ENCODE measurements at regions not wholly inside any gene's neighbourhood (a gene's known extent, or its start where the extent isn't known, plus 50 kb on each side); places are given as distances from the start of the nearest gene placed in this dataset.

DNA sequence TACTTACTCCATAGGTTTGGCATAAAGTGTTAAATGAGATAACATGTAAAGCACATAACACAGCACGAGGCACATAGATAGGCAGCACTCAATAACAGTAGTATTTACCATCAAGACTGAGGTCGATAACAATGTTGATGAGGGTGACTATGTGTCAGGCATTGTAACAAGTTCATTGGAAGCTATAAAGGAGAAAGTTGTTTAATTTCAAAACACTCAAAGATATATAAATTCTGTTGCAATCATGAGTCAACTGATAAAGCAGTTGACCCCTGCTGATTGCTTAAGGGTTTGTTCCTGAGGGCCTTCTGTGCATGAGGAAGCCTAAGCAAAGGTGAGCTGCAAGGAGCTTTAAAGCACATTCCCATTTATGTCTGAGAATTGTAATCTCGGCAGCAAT, 760.5 kb downstream of the SATB2 start:
- POLR2A ChIA-PET: no interaction called here
- H3K27me3 ChIP-seq (ENCODE audit: control insufficient read depth in 2 of 2, insufficient read depth in 2 of 2, low read length in 2 of 2): no peaks in the 10 kb centered on the region
- no peaks in the 10 kb centered on the region for H4K20me1 ChIP-seq (replicated peaks; ENCODE audit: control insufficient read depth, insufficient read depth, low read length)
- H3K9me3 ChIP-seq (replicated peaks; ENCODE audit: control insufficient read depth, insufficient read depth, low read depth, low read length): no peaks in the 10 kb centered on the region
- H3K27ac ChIP-seq (ENCODE audit: extremely low read depth, low read depth, low read length): no peak overlapping the region
- 0% methylated on average over 3 of the region's 3 CpGs for WGBS (ENCODE audit: insufficient coverage, low coverage, missing lambda C conversion rate)
- H3K36me3 ChIP-seq (ENCODE audit: control insufficient read depth, insufficient read depth, low read length): no peaks in the 10 kb centered on the region
- CTCF ChIA-PET (ENCODE audit: low intra/inter-chr PET ratio): no interaction called here
- no TSS peak for BruUV-seq (replicated peaks)
- H3K4me2 ChIP-seq (ENCODE audit: insufficient read depth, low read length): no peak overlapping the region
- H3K4me1 ChIP-seq (replicated peaks in 1 of 2; ENCODE audit: control insufficient read depth in 2 of 2, insufficient read depth in 2 of 2, low read length in 2 of 2): no peaks in the 10 kb centered on the region
- H3K4me3 ChIP-seq: no peak overlapping the region
- intact Hi-C loops (cut with micrococcal nuclease): no loop called here
- no peak overlapping the region for H3K9ac ChIP-seq (ENCODE audit: insufficient read depth in 1 of 2, low read depth in 2 of 2, low read length in 2 of 2)
- no peaks in the 10 kb centered on the region for H3K9me1 ChIP-seq (ENCODE audit: control insufficient read depth, insufficient read depth, low read length)
- H2AFZ ChIP-seq (ENCODE audit: low read depth, low read length): no peak overlapping the region
- ATAC-seq (no peak), FAIRE-seq (no peak), DNase-seq (ENCODE audit: extremely low read depth in 1 of 4, low spot score in 3 of 4) (no peak)
- in situ Hi-C loops (cut with MboI): no loop called here
- H3K79me2 ChIP-seq (ENCODE audit: control insufficient read depth, insufficient read depth, low read length): no peaks in the 10 kb centered on the region
- TF ChIP-seq, protein P1, sequence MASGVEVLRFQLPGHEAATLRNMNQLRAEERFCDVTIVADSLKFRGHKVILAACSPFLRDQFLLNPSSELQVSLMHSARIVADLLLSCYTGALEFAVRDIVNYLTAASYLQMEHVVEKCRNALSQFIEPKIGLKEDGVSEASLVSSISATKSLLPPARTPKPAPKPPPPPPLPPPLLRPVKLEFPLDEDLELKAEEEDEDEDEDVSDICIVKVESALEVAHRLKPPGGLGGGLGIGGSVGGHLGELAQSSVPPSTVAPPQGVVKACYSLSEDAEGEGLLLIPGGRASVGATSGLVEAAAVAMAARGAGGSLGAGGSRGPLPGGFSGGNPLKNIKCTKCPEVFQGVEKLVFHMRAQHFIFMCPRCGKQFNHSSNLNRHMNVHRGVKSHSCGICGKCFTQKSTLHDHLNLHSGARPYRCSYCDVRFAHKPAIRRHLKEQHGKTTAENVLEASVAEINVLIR (CRISPR knock-in tag; IDR thresholded peaks at IDR 0.05): no peak
- TF ChIP-seq HNRNPLL (IDR thresholded peaks at IDR 0.05; ENCODE audit: low read depth, low read length, poor library complexity, severe bottlenecking): no peak
- TF ChIP-seq ZNF143 (CRISPR knock-in tag; IDR thresholded peaks at IDR 0.05): no peak
- no peak for TF ChIP-seq DDX20 (tag; IDR thresholded peaks at IDR 0.05; ENCODE audit: low read depth)
- TF ChIP-seq HDAC8 (tag; IDR thresholded peaks at IDR 0.05): no peak
- no peak for TF ChIP-seq XRCC5 (IDR thresholded peaks at IDR 0.05; ENCODE audit: low read depth, low read length)
- no peak for TF ChIP-seq EHMT2 (IDR thresholded peaks at IDR 0.05)
- TF ChIP-seq ZNF23 (CRISPR knock-in tag; IDR thresholded peaks at IDR 0.05): no peak
- TF ChIP-seq PTTG1 (tag; IDR thresholded peaks at IDR 0.05; ENCODE audit: low read depth): no peak
- no peak for TF ChIP-seq STAT5A (IDR thresholded peaks at IDR 0.05; ENCODE audit: borderline replicate concordance, low read length)
- TF ChIP-seq, protein P2, sequence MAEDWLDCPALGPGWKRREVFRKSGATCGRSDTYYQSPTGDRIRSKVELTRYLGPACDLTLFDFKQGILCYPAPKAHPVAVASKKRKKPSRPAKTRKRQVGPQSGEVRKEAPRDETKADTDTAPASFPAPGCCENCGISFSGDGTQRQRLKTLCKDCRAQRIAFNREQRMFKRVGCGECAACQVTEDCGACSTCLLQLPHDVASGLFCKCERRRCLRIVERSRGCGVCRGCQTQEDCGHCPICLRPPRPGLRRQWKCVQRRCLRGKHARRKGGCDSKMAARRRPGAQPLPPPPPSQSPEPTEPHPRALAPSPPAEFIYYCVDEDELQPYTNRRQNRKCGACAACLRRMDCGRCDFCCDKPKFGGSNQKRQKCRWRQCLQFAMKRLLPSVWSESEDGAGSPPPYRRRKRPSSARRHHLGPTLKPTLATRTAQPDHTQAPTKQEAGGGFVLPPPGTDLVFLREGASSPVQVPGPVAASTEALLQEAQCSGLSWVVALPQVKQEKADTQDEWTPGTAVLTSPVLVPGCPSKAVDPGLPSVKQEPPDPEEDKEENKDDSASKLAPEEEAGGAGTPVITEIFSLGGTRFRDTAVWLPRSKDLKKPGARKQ (CRISPR knock-in tag; IDR thresholded peaks at IDR 0.05): no peak
- no peak for TF ChIP-seq TSC22D4 (tag; IDR thresholded peaks at IDR 0.05)
- TF ChIP-seq, protein P3, sequence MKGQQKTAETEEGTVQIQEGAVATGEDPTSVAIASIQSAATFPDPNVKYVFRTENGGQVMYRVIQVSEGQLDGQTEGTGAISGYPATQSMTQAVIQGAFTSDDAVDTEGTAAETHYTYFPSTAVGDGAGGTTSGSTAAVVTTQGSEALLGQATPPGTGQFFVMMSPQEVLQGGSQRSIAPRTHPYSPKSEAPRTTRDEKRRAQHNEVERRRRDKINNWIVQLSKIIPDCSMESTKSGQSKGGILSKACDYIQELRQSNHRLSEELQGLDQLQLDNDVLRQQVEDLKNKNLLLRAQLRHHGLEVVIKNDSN (CRISPR knock-in tag; IDR thresholded peaks at IDR 0.05): no peak
- TF ChIP-seq TCF7L2 (IDR thresholded peaks at IDR 0.05; ENCODE audit: low read depth, low read length): no peak
- TF ChIP-seq TEAD4 (IDR thresholded peaks at IDR 0.05; ENCODE audit: low read length): no peak
- TF ChIP-seq TEAD4 (CRISPR knock-in tag; IDR thresholded peaks at IDR 0.05; ENCODE audit: borderline replicate concordance): no peak
- no peak for TF ChIP-seq POLR2B (IDR thresholded peaks at IDR 0.05; ENCODE audit: low read depth, partially characterized antibody)
- TF ChIP-seq FOXK2 (conservative IDR thresholded peaks at IDR 0.05 in 1 of 2, IDR thresholded peaks at IDR 0.05 in 1 of 2; ENCODE audit: low read depth in 2 of 2): no peak
- no peak for TF ChIP-seq HNRNPH1 (optimal IDR thresholded peaks at IDR 0.05; ENCODE audit: low read depth, low read length)
- TF ChIP-seq, protein P4, sequence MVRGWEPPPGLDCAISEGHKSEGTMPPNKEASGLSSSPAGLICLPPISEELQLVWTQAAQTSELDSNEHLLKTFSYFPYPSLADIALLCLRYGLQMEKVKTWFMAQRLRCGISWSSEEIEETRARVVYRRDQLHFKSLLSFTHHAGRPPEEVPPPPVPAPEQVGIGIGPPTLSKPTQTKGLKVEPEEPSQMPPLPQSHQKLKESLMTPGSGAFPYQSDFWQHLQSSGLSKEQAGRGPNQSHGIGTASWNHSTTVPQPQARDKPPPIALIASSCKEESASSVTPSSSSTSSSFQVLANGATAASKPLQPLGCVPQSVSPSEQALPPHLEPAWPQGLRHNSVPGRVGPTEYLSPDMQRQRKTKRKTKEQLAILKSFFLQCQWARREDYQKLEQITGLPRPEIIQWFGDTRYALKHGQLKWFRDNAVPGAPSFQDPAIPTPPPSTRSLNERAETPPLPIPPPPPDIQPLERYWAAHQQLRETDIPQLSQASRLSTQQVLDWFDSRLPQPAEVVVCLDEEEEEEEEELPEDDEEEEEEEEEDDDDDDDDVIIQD (CRISPR knock-in tag; IDR thresholded peaks at IDR 0.05): no peak
